ENCODE measurements at regions not wholly inside any gene's neighbourhood (a gene's known extent, or its start where the extent isn't known, plus 50 kb on each side); places are given as distances from the start of the nearest gene placed in this dataset.

DNA sequence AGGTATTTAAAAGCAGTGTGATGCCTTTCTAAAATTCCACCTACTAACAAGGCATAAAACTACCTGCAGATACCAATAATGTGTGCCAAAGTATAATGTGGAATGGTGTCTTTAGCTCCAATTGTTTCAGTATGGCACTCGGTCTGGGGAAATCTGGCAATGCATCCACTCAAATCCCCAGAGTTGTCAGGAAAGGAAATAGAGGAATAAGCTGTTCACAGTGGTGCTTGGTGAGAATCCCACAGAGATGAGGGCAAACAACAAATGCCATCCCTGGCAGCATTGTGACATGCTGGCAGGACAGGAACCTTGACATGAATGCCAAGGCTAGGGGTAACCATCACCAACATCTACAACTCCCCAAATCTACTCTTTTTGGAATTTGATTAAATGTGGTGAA lies 240.7 kb downstream of the BARHL2 start:
- TF ChIP-seq, protein P1, sequence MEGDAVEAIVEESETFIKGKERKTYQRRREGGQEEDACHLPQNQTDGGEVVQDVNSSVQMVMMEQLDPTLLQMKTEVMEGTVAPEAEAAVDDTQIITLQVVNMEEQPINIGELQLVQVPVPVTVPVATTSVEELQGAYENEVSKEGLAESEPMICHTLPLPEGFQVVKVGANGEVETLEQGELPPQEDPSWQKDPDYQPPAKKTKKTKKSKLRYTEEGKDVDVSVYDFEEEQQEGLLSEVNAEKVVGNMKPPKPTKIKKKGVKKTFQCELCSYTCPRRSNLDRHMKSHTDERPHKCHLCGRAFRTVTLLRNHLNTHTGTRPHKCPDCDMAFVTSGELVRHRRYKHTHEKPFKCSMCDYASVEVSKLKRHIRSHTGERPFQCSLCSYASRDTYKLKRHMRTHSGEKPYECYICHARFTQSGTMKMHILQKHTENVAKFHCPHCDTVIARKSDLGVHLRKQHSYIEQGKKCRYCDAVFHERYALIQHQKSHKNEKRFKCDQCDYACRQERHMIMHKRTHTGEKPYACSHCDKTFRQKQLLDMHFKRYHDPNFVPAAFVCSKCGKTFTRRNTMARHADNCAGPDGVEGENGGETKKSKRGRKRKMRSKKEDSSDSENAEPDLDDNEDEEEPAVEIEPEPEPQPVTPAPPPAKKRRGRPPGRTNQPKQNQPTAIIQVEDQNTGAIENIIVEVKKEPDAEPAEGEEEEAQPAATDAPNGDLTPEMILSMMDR (IDR thresholded peaks at IDR 0.05) = no peak
- TF ChIP-seq POLR2AphosphoS5 (IDR thresholded peaks at IDR 0.05) (no peak), POLR2A (IDR thresholded peaks at IDR 0.05) (no peak)
